ENCODE measurements at regions not wholly inside any gene's neighbourhood (a gene's known extent, or its start where the extent isn't known, plus 50 kb on each side); places are given as distances from the start of the nearest gene placed in this dataset.

- TF ChIP-seq CTCF (conservative IDR thresholded peaks at IDR 0.05; ENCODE audit: low read length): no peak
- no peak for TF ChIP-seq EZH2phosphoT487 (IDR thresholded peaks at IDR 0.05; ENCODE audit: borderline replicate concordance)
Measured at GRCh38 chr10:36533316-36533715, 592.1 kb upstream of the ANKRD30A start.

All from Loucy (cell line).